ENCODE measurements at regions not wholly inside any gene's neighbourhood (a gene's known extent, or its start where the extent isn't known, plus 50 kb on each side); places are given as distances from the start of the nearest gene placed in this dataset.

DNA sequence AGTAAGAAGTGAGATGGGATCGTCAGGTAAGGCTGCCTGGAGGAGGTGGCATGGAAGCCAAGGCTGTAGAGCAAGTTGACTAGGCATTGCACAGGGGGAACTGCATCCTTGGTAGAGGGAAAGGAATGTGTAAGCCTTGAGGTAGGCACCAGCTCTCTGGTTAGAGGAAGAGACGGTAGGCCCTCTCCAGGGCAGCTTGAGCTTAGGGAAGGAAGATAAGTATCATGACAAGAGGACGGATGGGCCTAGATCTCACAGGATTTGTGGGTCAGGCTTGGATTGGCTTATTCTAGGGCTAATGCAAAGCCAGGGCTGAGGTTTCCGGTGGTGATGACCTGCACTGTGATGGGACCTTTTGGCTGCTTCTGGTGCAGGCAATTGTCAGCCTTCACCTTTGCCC is 1035.8 kb downstream of the TBC1D22A start (continued):
- TF ChIP-seq, protein P1, sequence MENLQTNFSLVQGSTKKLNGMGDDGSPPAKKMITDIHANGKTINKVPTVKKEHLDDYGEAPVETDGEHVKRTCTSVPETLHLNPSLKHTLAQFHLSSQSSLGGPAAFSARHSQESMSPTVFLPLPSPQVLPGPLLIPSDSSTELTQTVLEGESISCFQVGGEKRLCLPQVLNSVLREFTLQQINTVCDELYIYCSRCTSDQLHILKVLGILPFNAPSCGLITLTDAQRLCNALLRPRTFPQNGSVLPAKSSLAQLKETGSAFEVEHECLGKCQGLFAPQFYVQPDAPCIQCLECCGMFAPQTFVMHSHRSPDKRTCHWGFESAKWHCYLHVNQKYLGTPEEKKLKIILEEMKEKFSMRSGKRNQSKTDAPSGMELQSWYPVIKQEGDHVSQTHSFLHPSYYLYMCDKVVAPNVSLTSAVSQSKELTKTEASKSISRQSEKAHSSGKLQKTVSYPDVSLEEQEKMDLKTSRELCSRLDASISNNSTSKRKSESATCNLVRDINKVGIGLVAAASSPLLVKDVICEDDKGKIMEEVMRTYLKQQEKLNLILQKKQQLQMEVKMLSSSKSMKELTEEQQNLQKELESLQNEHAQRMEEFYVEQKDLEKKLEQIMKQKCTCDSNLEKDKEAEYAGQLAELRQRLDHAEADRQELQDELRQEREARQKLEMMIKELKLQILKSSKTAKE (CRISPR knock-in tag; IDR thresholded peaks at IDR 0.05; ENCODE audit: borderline replicate concordance) = no peak
- TF ChIP-seq ZNF556 (CRISPR knock-in tag; IDR thresholded peaks at IDR 0.05; ENCODE audit: borderline replicate concordance) (no peak), CENPT (CRISPR knock-in tag; IDR thresholded peaks at IDR 0.05; ENCODE audit: low read depth) (no peak), ZNF460 (CRISPR knock-in tag; IDR thresholded peaks at IDR 0.05; ENCODE audit: borderline replicate concordance) (no peak)

DNA sequence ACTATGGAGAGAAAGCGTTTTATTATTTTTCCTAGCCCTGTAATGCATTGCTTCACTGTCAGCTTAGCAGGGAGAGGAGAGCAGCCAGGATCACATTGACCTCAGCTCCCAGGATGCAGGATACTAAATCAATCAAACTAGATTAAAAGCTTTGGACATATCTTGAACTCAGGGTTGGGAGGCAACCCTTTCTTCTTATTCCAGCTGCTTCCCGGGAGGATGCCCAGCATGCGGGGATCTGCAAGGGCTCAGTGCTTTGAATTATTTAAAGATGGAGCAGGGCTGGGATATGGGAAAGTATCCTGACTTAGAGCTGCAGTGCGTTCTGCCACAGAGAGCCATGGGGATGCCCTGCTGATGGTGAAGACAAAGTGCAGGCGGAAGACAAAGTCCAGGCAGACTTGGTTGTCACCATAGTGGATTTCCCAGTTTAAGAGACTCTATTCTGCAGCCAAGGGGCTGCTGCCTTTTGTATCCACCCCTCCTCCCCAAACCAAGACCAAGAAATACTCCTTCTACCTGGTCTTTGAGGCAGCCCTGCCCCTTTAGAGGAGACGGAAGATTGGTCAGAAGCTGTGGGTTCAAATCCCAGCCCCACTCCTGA is 1035.0 kb downstream of the TBC1D22A start:
- peaks cover 1 to 11% of the 10 kb centered on the region in 2 experiments; a peak in 3 of 5 replicates for H3K27me3 ChIP-seq (ENCODE audit: control insufficient read depth in 1 of 2, insufficient read depth in 2 of 2, low read length in 2 of 2)
- no peaks in the 10 kb centered on the region for H3K36me3 ChIP-seq (replicated peaks in 1 of 2; ENCODE audit: control insufficient read depth in 1 of 2, insufficient read depth in 2 of 2, low read length in 2 of 2)
- ChIA-PET CTCF (ENCODE audit: low intra/inter-chr PET ratio, low total read pairs) (no interaction called here), POLR2A (no interaction called here)
- no peak overlapping the region for H3K4me2 ChIP-seq (ENCODE audit: low read depth, low read length)
- no TSS peak for BruUV-seq (replicated peaks)
- no peak overlapping the region for H3K4me3 ChIP-seq (replicated peaks in 1 of 3; ENCODE audit: insufficient read depth in 1 of 3, low read depth in 2 of 3, low read length in 3 of 3)
- no peak for DNase-seq (ENCODE audit: low spot score)
- FAIRE-seq = no peak
- no peak for ATAC-seq
- no peak overlapping the region for H2AFZ ChIP-seq (ENCODE audit: low read length)
- no peak overlapping the region for H3K27ac ChIP-seq (ENCODE audit: extremely low read length, insufficient read depth, low read length)
- no peaks in the 10 kb centered on the region for H4K20me1 ChIP-seq (ENCODE audit: insufficient read depth, low read length)
- no peak overlapping the region for H3K9ac ChIP-seq (ENCODE audit: insufficient read depth, low read depth, low read length)
- H3K79me2 ChIP-seq (ENCODE audit: insufficient read depth, low read length) = no peaks in the 10 kb centered on the region
- no peaks in the 10 kb centered on the region for H3K9me3 ChIP-seq (ENCODE audit: low read length)
- H3K4me1 ChIP-seq (ENCODE audit: insufficient read depth, low read length) = no peaks in the 10 kb centered on the region
- in situ Hi-C loops (cut with HindIII; ENCODE audit: extremely low pct_ligation_motif_present, low pct_unique_long_range_greater_than_20kb) (no loop called here), intact Hi-C loops (cut with micrococcal nuclease; ENCODE audit: unreplicated experiment) (no loop called here)
- WGBS (ENCODE audit: low lambda C conversion rate) = 7% methylated on average over 6 of the region's 6 CpGs
- TF ChIP-seq, protein P2, sequence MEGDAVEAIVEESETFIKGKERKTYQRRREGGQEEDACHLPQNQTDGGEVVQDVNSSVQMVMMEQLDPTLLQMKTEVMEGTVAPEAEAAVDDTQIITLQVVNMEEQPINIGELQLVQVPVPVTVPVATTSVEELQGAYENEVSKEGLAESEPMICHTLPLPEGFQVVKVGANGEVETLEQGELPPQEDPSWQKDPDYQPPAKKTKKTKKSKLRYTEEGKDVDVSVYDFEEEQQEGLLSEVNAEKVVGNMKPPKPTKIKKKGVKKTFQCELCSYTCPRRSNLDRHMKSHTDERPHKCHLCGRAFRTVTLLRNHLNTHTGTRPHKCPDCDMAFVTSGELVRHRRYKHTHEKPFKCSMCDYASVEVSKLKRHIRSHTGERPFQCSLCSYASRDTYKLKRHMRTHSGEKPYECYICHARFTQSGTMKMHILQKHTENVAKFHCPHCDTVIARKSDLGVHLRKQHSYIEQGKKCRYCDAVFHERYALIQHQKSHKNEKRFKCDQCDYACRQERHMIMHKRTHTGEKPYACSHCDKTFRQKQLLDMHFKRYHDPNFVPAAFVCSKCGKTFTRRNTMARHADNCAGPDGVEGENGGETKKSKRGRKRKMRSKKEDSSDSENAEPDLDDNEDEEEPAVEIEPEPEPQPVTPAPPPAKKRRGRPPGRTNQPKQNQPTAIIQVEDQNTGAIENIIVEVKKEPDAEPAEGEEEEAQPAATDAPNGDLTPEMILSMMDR (CRISPR knock-in tag; IDR thresholded peaks at IDR 0.05) = no peak
- no peak for TF ChIP-seq ZBTB42 (CRISPR knock-in tag; IDR thresholded peaks at IDR 0.05)
- TF ChIP-seq ZNF577 (CRISPR knock-in tag; IDR thresholded peaks at IDR 0.05; ENCODE audit: borderline replicate concordance, low read depth) = no peak
- no peak for TF ChIP-seq ZNF850 (CRISPR knock-in tag; conservative IDR thresholded peaks at IDR 0.05)
- TF ChIP-seq ZNF724P (CRISPR knock-in tag; IDR thresholded peaks at IDR 0.05; ENCODE audit: borderline replicate concordance) = no peak
- TF ChIP-seq, protein P3, sequence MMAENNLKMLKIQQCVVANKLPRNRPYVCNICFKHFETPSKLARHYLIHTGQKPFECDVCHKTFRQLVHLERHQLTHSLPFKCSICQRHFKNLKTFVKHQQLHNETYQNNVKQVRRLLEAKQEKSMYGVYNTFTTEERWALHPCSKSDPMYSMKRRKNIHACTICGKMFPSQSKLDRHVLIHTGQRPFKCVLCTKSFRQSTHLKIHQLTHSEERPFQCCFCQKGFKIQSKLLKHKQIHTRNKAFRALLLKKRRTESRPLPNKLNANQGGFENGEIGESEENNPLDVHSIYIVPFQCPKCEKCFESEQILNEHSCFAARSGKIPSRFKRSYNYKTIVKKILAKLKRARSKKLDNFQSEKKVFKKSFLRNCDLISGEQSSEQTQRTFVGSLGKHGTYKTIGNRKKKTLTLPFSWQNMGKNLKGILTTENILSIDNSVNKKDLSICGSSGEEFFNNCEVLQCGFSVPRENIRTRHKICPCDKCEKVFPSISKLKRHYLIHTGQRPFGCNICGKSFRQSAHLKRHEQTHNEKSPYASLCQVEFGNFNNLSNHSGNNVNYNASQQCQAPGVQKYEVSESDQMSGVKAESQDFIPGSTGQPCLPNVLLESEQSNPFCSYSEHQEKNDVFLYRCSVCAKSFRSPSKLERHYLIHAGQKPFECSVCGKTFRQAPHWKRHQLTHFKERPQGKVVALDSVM (CRISPR knock-in tag; IDR thresholded peaks at IDR 0.05) = no peak
- TF ChIP-seq SATB2 (CRISPR knock-in tag; IDR thresholded peaks at IDR 0.05) = no peak
- TF ChIP-seq MAFG (CRISPR knock-in tag; IDR thresholded peaks at IDR 0.05) = no peak
- TF ChIP-seq, protein P4, sequence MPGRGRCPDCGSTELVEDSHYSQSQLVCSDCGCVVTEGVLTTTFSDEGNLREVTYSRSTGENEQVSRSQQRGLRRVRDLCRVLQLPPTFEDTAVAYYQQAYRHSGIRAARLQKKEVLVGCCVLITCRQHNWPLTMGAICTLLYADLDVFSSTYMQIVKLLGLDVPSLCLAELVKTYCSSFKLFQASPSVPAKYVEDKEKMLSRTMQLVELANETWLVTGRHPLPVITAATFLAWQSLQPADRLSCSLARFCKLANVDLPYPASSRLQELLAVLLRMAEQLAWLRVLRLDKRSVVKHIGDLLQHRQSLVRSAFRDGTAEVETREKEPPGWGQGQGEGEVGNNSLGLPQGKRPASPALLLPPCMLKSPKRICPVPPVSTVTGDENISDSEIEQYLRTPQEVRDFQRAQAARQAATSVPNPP (CRISPR knock-in tag; IDR thresholded peaks at IDR 0.05) = no peak
- TF ChIP-seq ZNF484 (CRISPR knock-in tag; IDR thresholded peaks at IDR 0.05; ENCODE audit: borderline replicate concordance, low read depth) = no peak
- no peak for TF ChIP-seq NR2F1 (CRISPR knock-in tag; IDR thresholded peaks at IDR 0.05)
- TF ChIP-seq SCMH1 (CRISPR knock-in tag; IDR thresholded peaks at IDR 0.05; ENCODE audit: borderline replicate concordance) = no peak

Measured in HepG2 (cell line).